ENCODE measurements at regions not wholly inside any gene's neighbourhood (a gene's known extent, or its start where the extent isn't known, plus 50 kb on each side); places are given as distances from the start of the nearest gene placed in this dataset.

DNA sequence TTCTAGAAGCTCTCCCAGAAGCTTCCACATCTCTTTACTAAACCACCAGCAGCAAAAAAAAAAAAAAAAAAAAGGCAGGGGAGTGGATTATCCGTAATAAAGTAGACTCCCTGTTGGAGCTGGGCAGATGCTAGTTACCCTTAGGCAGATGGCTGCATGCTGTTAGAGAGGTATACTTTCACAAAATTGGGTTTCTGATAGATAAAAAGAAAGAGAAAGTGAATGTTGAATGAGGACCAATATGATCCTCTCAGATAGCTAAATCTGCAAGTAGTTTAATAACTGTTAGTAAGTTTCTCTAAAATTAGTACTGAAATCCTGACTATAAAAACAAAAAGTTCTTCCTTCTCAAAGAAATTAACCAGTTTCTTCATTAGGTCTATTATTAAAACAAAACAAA, 195.4 kb downstream of the ANAPC10 start:
- Histone ChIP-seq H3K27ac (ENCODE audit: low read depth, low read length, poor library complexity, severe bottlenecking) (no peak overlapping the region), H3K4me3 (ENCODE audit: low read depth, low read length, poor library complexity, severe bottlenecking) (no peak overlapping the region), H3K4me1 (ENCODE audit: insufficient read depth, low read length, poor library complexity, severe bottlenecking) (no peaks in the 10 kb centered on the region), H3K27me3 (replicated peaks; ENCODE audit: insufficient read depth, low read depth, low read length, poor library complexity) (no peaks in the 10 kb centered on the region), H3K36me3 (ENCODE audit: insufficient read depth, low read length, poor library complexity, severe bottlenecking) (no peaks in the 10 kb centered on the region), H3K9me3 (ENCODE audit: low read depth, low read length, poor library complexity, severe bottlenecking) (no peaks in the 10 kb centered on the region)
- ChIA-PET POLR2A (ENCODE audit: low non-redundant PET) (interaction anchor here (0.6 kb wide), 1 partner anchor 10 kb away, joined by 4 read pairs; no protein-coding TSS in a partner anchor), CTCF (no interaction called here)
- no TSS peak for BruUV-seq (replicated peaks)
- intact Hi-C loops (cut with micrococcal nuclease; ENCODE audit: unreplicated experiment), result no loop called here
- TF ChIP-seq, protein P1, sequence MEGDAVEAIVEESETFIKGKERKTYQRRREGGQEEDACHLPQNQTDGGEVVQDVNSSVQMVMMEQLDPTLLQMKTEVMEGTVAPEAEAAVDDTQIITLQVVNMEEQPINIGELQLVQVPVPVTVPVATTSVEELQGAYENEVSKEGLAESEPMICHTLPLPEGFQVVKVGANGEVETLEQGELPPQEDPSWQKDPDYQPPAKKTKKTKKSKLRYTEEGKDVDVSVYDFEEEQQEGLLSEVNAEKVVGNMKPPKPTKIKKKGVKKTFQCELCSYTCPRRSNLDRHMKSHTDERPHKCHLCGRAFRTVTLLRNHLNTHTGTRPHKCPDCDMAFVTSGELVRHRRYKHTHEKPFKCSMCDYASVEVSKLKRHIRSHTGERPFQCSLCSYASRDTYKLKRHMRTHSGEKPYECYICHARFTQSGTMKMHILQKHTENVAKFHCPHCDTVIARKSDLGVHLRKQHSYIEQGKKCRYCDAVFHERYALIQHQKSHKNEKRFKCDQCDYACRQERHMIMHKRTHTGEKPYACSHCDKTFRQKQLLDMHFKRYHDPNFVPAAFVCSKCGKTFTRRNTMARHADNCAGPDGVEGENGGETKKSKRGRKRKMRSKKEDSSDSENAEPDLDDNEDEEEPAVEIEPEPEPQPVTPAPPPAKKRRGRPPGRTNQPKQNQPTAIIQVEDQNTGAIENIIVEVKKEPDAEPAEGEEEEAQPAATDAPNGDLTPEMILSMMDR (conservative IDR thresholded peaks at IDR 0.05; ENCODE audit: low read depth, low read length), result no peak
- TF ChIP-seq EZH2 (IDR thresholded peaks at IDR 0.05; ENCODE audit: borderline replicate concordance, low read depth, low read length, poor library complexity, severe bottlenecking), result no peak
- no peak for DNase-seq (ENCODE audit: low spot score)

DNA sequence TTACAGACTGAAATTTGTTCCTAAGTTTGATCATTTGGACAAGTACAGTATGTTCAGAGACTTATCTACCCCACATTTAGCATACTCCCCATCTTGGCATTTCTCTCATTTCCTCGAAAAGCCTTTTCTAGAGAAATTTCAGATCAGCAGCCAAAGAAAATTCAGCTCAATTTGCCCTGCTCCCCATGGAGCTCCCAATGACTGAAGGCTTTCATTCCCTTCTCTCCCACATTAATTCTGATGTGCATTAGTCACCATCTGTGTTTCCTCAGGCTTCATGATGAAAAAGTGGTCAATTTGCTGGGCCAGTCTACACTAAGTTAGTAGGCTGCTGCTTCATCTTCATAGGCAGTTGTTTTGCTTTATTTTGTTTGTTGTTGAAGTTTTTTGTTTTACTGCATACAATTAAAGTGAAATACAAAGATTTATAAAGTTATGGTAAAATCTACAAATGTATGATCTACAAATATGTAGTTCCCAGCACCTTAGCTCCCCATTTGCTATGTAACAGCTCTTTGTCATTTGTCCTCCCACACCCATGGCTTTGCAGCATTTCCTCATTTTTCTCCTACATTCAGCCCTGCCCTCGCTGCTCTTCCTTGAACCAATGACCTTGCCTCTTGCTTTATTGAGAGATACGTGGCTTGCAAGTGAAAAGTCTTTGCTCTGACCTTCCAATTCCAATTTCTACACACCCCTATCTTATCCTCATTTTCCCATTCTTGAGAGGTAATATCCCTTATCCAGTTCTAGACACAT, 193.9 kb downstream of the ANAPC10 start:
- intact Hi-C loops (cut with micrococcal nuclease; ENCODE audit: unreplicated experiment), result no loop called here
- Histone ChIP-seq H3K27me3 (replicated peaks; ENCODE audit: insufficient read depth, low read depth, low read length, poor library complexity) (no peaks in the 10 kb centered on the region), H3K4me1 (ENCODE audit: insufficient read depth, low read length, poor library complexity, severe bottlenecking) (no peaks in the 10 kb centered on the region), H3K27ac (ENCODE audit: low read depth, low read length, poor library complexity, severe bottlenecking) (no peak overlapping the region), H3K4me3 (ENCODE audit: low read depth, low read length, poor library complexity, severe bottlenecking) (no peak overlapping the region), H3K36me3 (ENCODE audit: insufficient read depth, low read length, poor library complexity, severe bottlenecking) (no peaks in the 10 kb centered on the region), H3K9me3 (ENCODE audit: low read depth, low read length, poor library complexity, severe bottlenecking) (no peaks in the 10 kb centered on the region)
- DNase-seq (ENCODE audit: low spot score), result peak; percentile 17
- ChIA-PET CTCF (no interaction called here), POLR2A (ENCODE audit: low non-redundant PET) (interaction anchor here (0.6 kb wide), 1 partner anchor 23 kb away, joined by 4 read pairs; no protein-coding TSS in a partner anchor)
- no TSS peak for BruUV-seq (replicated peaks)
- TF ChIP-seq, protein P1 (conservative IDR thresholded peaks at IDR 0.05; ENCODE audit: low read depth, low read length), result no peak
- no peak for TF ChIP-seq EZH2 (IDR thresholded peaks at IDR 0.05; ENCODE audit: borderline replicate concordance, low read depth, low read length, poor library complexity, severe bottlenecking)

DNA sequence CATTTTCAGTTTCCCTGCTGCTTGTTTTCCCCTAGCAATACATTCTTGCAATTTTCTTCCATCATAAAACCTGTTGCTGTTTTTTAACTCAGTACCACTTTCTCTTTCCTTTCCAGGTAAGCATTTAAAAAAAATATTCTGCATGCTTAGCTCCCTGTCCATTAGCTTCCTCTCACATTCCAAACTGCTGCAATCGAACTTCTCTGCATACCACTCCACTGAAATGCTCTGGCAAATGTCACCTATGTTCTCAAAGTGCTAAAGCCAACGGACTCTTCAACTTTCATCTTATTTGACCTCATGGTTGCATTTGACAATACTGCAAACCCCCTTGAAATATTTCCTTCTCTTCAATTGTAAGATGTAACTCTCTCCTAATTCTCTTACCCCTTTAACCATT, 192.7 kb downstream of the ANAPC10 start:
- Histone ChIP-seq H3K27me3 (replicated peaks; ENCODE audit: insufficient read depth, low read depth, low read length, poor library complexity) (no peaks in the 10 kb centered on the region), H3K27ac (ENCODE audit: low read depth, low read length, poor library complexity, severe bottlenecking) (no peak overlapping the region), H3K9me3 (ENCODE audit: low read depth, low read length, poor library complexity, severe bottlenecking) (no peaks in the 10 kb centered on the region), H3K4me3 (ENCODE audit: low read depth, low read length, poor library complexity, severe bottlenecking) (no peak overlapping the region), H3K4me1 (ENCODE audit: insufficient read depth, low read length, poor library complexity, severe bottlenecking) (no peaks in the 10 kb centered on the region), H3K36me3 (ENCODE audit: insufficient read depth, low read length, poor library complexity, severe bottlenecking) (no peaks in the 10 kb centered on the region)
- ChIA-PET POLR2A (ENCODE audit: low non-redundant PET) (no interaction called here), CTCF (no interaction called here)
- no TSS peak for BruUV-seq (replicated peaks)
- DNase-seq (ENCODE audit: low spot score), result no peak
- TF ChIP-seq EZH2 (IDR thresholded peaks at IDR 0.05; ENCODE audit: borderline replicate concordance, low read depth, low read length, poor library complexity, severe bottlenecking), result no peak
- TF ChIP-seq, protein P1 (conservative IDR thresholded peaks at IDR 0.05; ENCODE audit: low read depth, low read length), result no peak
- intact Hi-C loops (cut with micrococcal nuclease; ENCODE audit: unreplicated experiment), result no loop called here

Data from A673 (cell line).